ENCODE measurements at regions not wholly inside any gene's neighbourhood (a gene's known extent, or its start where the extent isn't known, plus 50 kb on each side); places are given as distances from the start of the nearest gene placed in this dataset.
A peak's percentile ranks its signal among the peaks of the same experiment; 100 is the strongest.
"Not testable (repeated sequence)": the region's sequence is repeated elsewhere in the genome, so short reads cannot be mapped to it uniquely, and the experiment has no call there.

GRCh38 chr11:21727102-21727501 is 465.8 kb upstream of the ANO5 start:
- H3K4me3 ChIP-seq (ENCODE audit: low read length) = no peak overlapping the region
- no peak overlapping the region for H3K27ac ChIP-seq (ENCODE audit: low read length)
- no peaks in the 10 kb centered on the region for H3K4me1 ChIP-seq (ENCODE audit: control insufficient read depth, low read depth, low read length)
- no peaks in the 10 kb centered on the region for H3K9me3 ChIP-seq (ENCODE audit: control insufficient read depth, low read depth, low read length)
- no peaks in the 10 kb centered on the region for H3K36me3 ChIP-seq (ENCODE audit: control insufficient read depth, low read depth, low read length)
- H3K27me3 ChIP-seq (ENCODE audit: control insufficient read depth, insufficient read depth, low read length) = no peaks in the 10 kb centered on the region
- H3K9ac ChIP-seq (ENCODE audit: low read length) = no peak overlapping the region

GRCh38 chr11:21736404-21736803 is 456.5 kb upstream of the ANO5 start:
- no peaks in the 10 kb centered on the region for H3K9me3 ChIP-seq (ENCODE audit: control insufficient read depth, low read depth, low read length)
- no peak overlapping the region for H3K9ac ChIP-seq (ENCODE audit: low read length)
- no peak overlapping the region for H3K4me3 ChIP-seq (ENCODE audit: low read length)
- H3K27me3 ChIP-seq (ENCODE audit: control insufficient read depth, insufficient read depth, low read length) = no peaks in the 10 kb centered on the region
- no peaks in the 10 kb centered on the region for H3K4me1 ChIP-seq (ENCODE audit: control insufficient read depth, low read depth, low read length)
- no peaks in the 10 kb centered on the region for H3K36me3 ChIP-seq (ENCODE audit: control insufficient read depth, low read depth, low read length)
- no peak overlapping the region for H3K27ac ChIP-seq (ENCODE audit: low read length)

- H3K27ac ChIP-seq (ENCODE audit: low read length); H3K9me3 ChIP-seq (ENCODE audit: control insufficient read depth, low read depth, low read length); H3K4me3 ChIP-seq (ENCODE audit: low read length); H3K27me3 ChIP-seq (ENCODE audit: control insufficient read depth, insufficient read depth, low read length); H3K4me1 ChIP-seq (ENCODE audit: control insufficient read depth, low read depth, low read length); H3K9ac ChIP-seq (ENCODE audit: low read length); H3K36me3 ChIP-seq (ENCODE audit: control insufficient read depth, low read depth, low read length): not testable (repeated sequence)
Measured at GRCh38 chr11:21752475-21753243, 440.2 kb upstream of the ANO5 start.

GRCh38 chr11:21753244-21753767 is 439.6 kb upstream of the ANO5 start:
- H3K36me3 ChIP-seq (ENCODE audit: control insufficient read depth, low read depth, low read length); H3K9ac ChIP-seq (ENCODE audit: low read length); H3K9me3 ChIP-seq (ENCODE audit: control insufficient read depth, low read depth, low read length); H3K27ac ChIP-seq (ENCODE audit: low read length); H3K4me3 ChIP-seq (ENCODE audit: low read length); H3K4me1 ChIP-seq (ENCODE audit: control insufficient read depth, low read depth, low read length); H3K27me3 ChIP-seq (ENCODE audit: control insufficient read depth, insufficient read depth, low read length): not testable (repeated sequence)

- Histone ChIP-seq H3K27ac (ENCODE audit: low read length) (no peak overlapping the region), H3K4me1 (ENCODE audit: control insufficient read depth, low read depth, low read length) (no peaks in the 10 kb centered on the region), H3K9me3 (ENCODE audit: control insufficient read depth, low read depth, low read length) (peaks cover 6% of the 10 kb centered on the region), H3K4me3 (ENCODE audit: low read length) (no peak overlapping the region), H3K36me3 (ENCODE audit: control insufficient read depth, low read depth, low read length) (no peaks in the 10 kb centered on the region), H3K27me3 (ENCODE audit: control insufficient read depth, insufficient read depth, low read length) (no peaks in the 10 kb centered on the region), H3K9ac (ENCODE audit: low read length) (no peak overlapping the region)
Measured at GRCh38 chr11:21761000-21761399, 431.9 kb upstream of the ANO5 start.

- Histone ChIP-seq H3K27ac (ENCODE audit: low read length) (no peak overlapping the region), H3K9me3 (ENCODE audit: control insufficient read depth, low read depth, low read length) (no peaks in the 10 kb centered on the region), H3K27me3 (ENCODE audit: control insufficient read depth, insufficient read depth, low read length) (no peaks in the 10 kb centered on the region), H3K4me1 (ENCODE audit: control insufficient read depth, low read depth, low read length) (no peaks in the 10 kb centered on the region), H3K9ac (ENCODE audit: low read length) (no peak overlapping the region), H3K4me3 (ENCODE audit: low read length) (no peak overlapping the region), H3K36me3 (ENCODE audit: control insufficient read depth, low read depth, low read length) (no peaks in the 10 kb centered on the region)
Measured at GRCh38 chr11:21768388-21768787, 424.5 kb upstream of the ANO5 start.

- Histone ChIP-seq H3K9ac (ENCODE audit: low read length) (no peak overlapping the region), H3K4me3 (ENCODE audit: low read length) (no peak overlapping the region), H3K4me1 (ENCODE audit: control insufficient read depth, low read depth, low read length) (no peaks in the 10 kb centered on the region), H3K27ac (ENCODE audit: low read length) (no peak overlapping the region), H3K9me3 (ENCODE audit: control insufficient read depth, low read depth, low read length) (no peaks in the 10 kb centered on the region), H3K36me3 (ENCODE audit: control insufficient read depth, low read depth, low read length) (no peaks in the 10 kb centered on the region), H3K27me3 (ENCODE audit: control insufficient read depth, insufficient read depth, low read length) (no peaks in the 10 kb centered on the region)
Measured at GRCh38 chr11:21769188-21769587, 423.7 kb upstream of the ANO5 start.

GRCh38 chr11:21771097-21771496 is 421.8 kb upstream of the ANO5 start:
- Histone ChIP-seq H3K4me1 (ENCODE audit: control insufficient read depth, low read depth, low read length) (no peaks in the 10 kb centered on the region), H3K27ac (ENCODE audit: low read length) (no peak overlapping the region), H3K27me3 (ENCODE audit: control insufficient read depth, insufficient read depth, low read length) (no peaks in the 10 kb centered on the region), H3K4me3 (ENCODE audit: low read length) (no peak overlapping the region), H3K9ac (ENCODE audit: low read length) (no peak overlapping the region), H3K36me3 (ENCODE audit: control insufficient read depth, low read depth, low read length) (no peaks in the 10 kb centered on the region), H3K9me3 (ENCODE audit: control insufficient read depth, low read depth, low read length) (no peaks in the 10 kb centered on the region)

- no peak overlapping the region for H3K4me3 ChIP-seq (ENCODE audit: low read length)
- H3K36me3 ChIP-seq (ENCODE audit: control insufficient read depth, low read depth, low read length) = no peaks in the 10 kb centered on the region
- no peak overlapping the region for H3K9ac ChIP-seq (ENCODE audit: low read length)
- no peaks in the 10 kb centered on the region for H3K9me3 ChIP-seq (ENCODE audit: control insufficient read depth, low read depth, low read length)
- H3K27ac ChIP-seq (ENCODE audit: low read length) = no peak overlapping the region
- no peaks in the 10 kb centered on the region for H3K4me1 ChIP-seq (ENCODE audit: control insufficient read depth, low read depth, low read length)
- no peaks in the 10 kb centered on the region for H3K27me3 ChIP-seq (ENCODE audit: control insufficient read depth, insufficient read depth, low read length)
Measured at GRCh38 chr11:21774212-21774611, 418.7 kb upstream of the ANO5 start.

GRCh38 chr11:21775911-21776310 is 417.0 kb upstream of the ANO5 start:
- Histone ChIP-seq H3K4me3 (ENCODE audit: low read length) (no peak overlapping the region), H3K27ac (ENCODE audit: low read length) (no peak overlapping the region)

GRCh38 chr11:21783954-21784353 is 408.9 kb upstream of the ANO5 start:
- Histone ChIP-seq H3K36me3 (ENCODE audit: control insufficient read depth, low read depth, low read length) (no peaks in the 10 kb centered on the region), H3K27me3 (ENCODE audit: control insufficient read depth, insufficient read depth, low read length) (no peaks in the 10 kb centered on the region), H3K4me3 (ENCODE audit: low read length) (peak overlapping the region; percentile 17), H3K9ac (ENCODE audit: low read length) (no peak overlapping the region), H3K4me1 (ENCODE audit: control insufficient read depth, low read depth, low read length) (peaks cover 8% of the 10 kb centered on the region), H3K9me3 (ENCODE audit: control insufficient read depth, low read depth, low read length) (no peaks in the 10 kb centered on the region), H3K27ac (ENCODE audit: low read length) (no peak overlapping the region)

More at GRCh38 chr11:21775911-21776310, 417.0 kb upstream of the ANO5 start:
- Histone ChIP-seq H3K36me3 (ENCODE audit: control insufficient read depth, low read depth, low read length) (no peaks in the 10 kb centered on the region), H3K27me3 (ENCODE audit: control insufficient read depth, insufficient read depth, low read length) (no peaks in the 10 kb centered on the region), H3K4me1 (ENCODE audit: control insufficient read depth, low read depth, low read length) (no peaks in the 10 kb centered on the region), H3K9me3 (ENCODE audit: control insufficient read depth, low read depth, low read length) (no peaks in the 10 kb centered on the region), H3K9ac (ENCODE audit: low read length) (no peak overlapping the region)

- Histone ChIP-seq H3K27me3 (ENCODE audit: control insufficient read depth, insufficient read depth, low read length) (no peaks in the 10 kb centered on the region), H3K9ac (ENCODE audit: low read length) (no peak overlapping the region), H3K27ac (ENCODE audit: low read length) (no peak overlapping the region), H3K4me3 (ENCODE audit: low read length) (no peak overlapping the region), H3K4me1 (ENCODE audit: control insufficient read depth, low read depth, low read length) (peaks cover 8% of the 10 kb centered on the region), H3K36me3 (ENCODE audit: control insufficient read depth, low read depth, low read length) (no peaks in the 10 kb centered on the region), H3K9me3 (ENCODE audit: control insufficient read depth, low read depth, low read length) (no peaks in the 10 kb centered on the region)
Measured at GRCh38 chr11:21785351-21785750, 407.5 kb upstream of the ANO5 start.

All from iPS-18a (cell line).